B cell (primary cell): ENCODE measurements at regions not wholly inside any gene's neighbourhood (a gene's known extent, or its start where the extent isn't known, plus 50 kb on each side); places are given as distances from the start of the nearest gene placed in this dataset.

Source experiments
- ATAC-seq: fragments of 200-7000 bp; cut with Tn5 transposase; one replicate; pipeline ENCODE4 v1.10.0; 2021; ENCODE audit warnings: low read depth, mild to moderate bottlenecking, moderate number of reproducible peaks, moderate library complexity
- CTCF ChIA-PET: fragments of 350-600 bp; sonication (Branson Sonifier 250); formaldehyde crosslinking; loops from one replicate; lab custom pipeline; 2021; ENCODE audit warnings: antibody characterized with exemption, inconsistent platforms; lab: Charles Lee
- POLR2A ChIA-PET: fragments of 350-600 bp; sonication (Branson Sonifier 250); formaldehyde crosslinking; loops from one replicate; lab custom pipeline; 2021; ENCODE audit warnings: antibody characterized with exemption; lab: Charles Lee
- DNase-seq: peaks from one replicate; pipeline ENCODE4 v3.0.0; 2013
- H2AFZ ChIP-seq: 2 replicates; pipeline ENCODE4 v1.6.1; 2012; ENCODE audit warnings: mild to moderate bottlenecking, low read depth, low read length; ENCODE audit not compliant: insufficient read depth, poor library complexity, severe bottlenecking
- H3K27ac ChIP-seq, 2 donors: 1 replicate in 1 of 2; 2 replicates in 1 of 2; pipeline ENCODE4 v1.5.1; 2012 to 2013; ENCODE audit warnings: low read length in 2 of 2, mild to moderate bottlenecking in 2 of 2, moderate library complexity in 1 of 2
- H3K27me3 ChIP-seq, 4 experiments: fragments of 200-600 bp in 1 of 4; sonication (generic) in 1 of 4; replicated peaks in 1 of 4; 1 replicate in 2 of 4; 2 replicates in 2 of 4; pipeline versions ENCODE4 v1.6.1 to v1.7.0; 2013 to 2016; ENCODE audit warnings: low read length in 3 of 4, mild to moderate bottlenecking in 2 of 4, mixed read lengths in 1 of 4, moderate library complexity in 1 of 4; ENCODE audit not compliant: insufficient read depth in 4 of 4, control insufficient read depth in 3 of 4; ENCODE audit errors: control extremely low read depth in 1 of 4
- H3K36me3 ChIP-seq, 2 experiments: replicated peaks in 1 of 2; 1 replicate in 1 of 2; 2 replicates in 1 of 2; pipeline versions ENCODE4 v1.6.1 to v1.7.1; 2013; ENCODE audit warnings: low read length in 1 of 2; ENCODE audit not compliant: insufficient read depth in 2 of 2, control insufficient read depth in 1 of 2; ENCODE audit errors: control extremely low read depth in 1 of 2, extremely low read depth in 1 of 2
- H3K4me1 ChIP-seq, 2 donors: fragments of 200-600 bp in 1 of 2; sonication (generic) in 1 of 2; 1 replicate in 1 of 2; 2 replicates in 1 of 2; pipeline versions ENCODE4 v1.5.1 to v1.6.1; 2013 to 2017; ENCODE audit warnings: low read length in 2 of 2; ENCODE audit not compliant: control insufficient read depth in 2 of 2, insufficient read depth in 2 of 2
- H3K4me2 ChIP-seq: replicated peaks from 2 replicates; pipeline ENCODE3; 2012; ENCODE audit warnings: mild to moderate bottlenecking, low read depth, low read length; ENCODE audit not compliant: poor library complexity, severe bottlenecking
- H3K4me3 ChIP-seq, 5 experiments: fragments of 200-600 bp in 1 of 5; sonication (generic) in 1 of 5; 1 replicate in 3 of 5; 2 replicates in 2 of 5; pipeline versions ENCODE4 v1.5.1 to v1.7.0; 2011 to 2016; ENCODE audit warnings: low read length in 4 of 5, mild to moderate bottlenecking in 4 of 5, low read depth in 2 of 5, control low read depth in 1 of 5, moderate library complexity in 1 of 5; ENCODE audit not compliant: insufficient read depth in 1 of 5; ENCODE audit errors: control extremely low read depth in 1 of 5, extremely low read depth in 1 of 5
- H3K79me2 ChIP-seq: fragments of 200-600 bp; sonication (generic); one replicate; pipeline ENCODE4 v1.6.0; 2016; ENCODE audit warnings: low read length; ENCODE audit not compliant: control insufficient read depth, insufficient read depth
- H3K9ac ChIP-seq: fragments of 200-600 bp; sonication (generic); 2 replicates; pipeline ENCODE4 v1.6.1; 2017; ENCODE audit warnings: mild to moderate bottlenecking, low read length, moderate library complexity
- H3K9me3 ChIP-seq, 3 donors: one replicate each; pipeline versions ENCODE4 v1.6.1 to v1.7.1; 2013; ENCODE audit warnings: low read length in 2 of 3; ENCODE audit not compliant: control insufficient read depth in 2 of 3, insufficient read depth in 1 of 3; ENCODE audit errors: control extremely low read depth in 1 of 3
- H4K20me1 ChIP-seq: 2 replicates; pipeline ENCODE4 v1.6.0; 2012; ENCODE audit warnings: mild to moderate bottlenecking, low read length; ENCODE audit not compliant: insufficient read depth, control insufficient read depth, poor library complexity, severe bottlenecking
- H3K27ac Mint-ChIP-seq: one replicate; pipeline ENCODE4 v1.8.0; 2021; ENCODE audit warnings: mixed read lengths
- H3K27me3 Mint-ChIP-seq: one replicate; pipeline ENCODE4 v1.8.0; 2021; ENCODE audit warnings: mixed read lengths
- H3K4me1 Mint-ChIP-seq: one replicate; pipeline ENCODE4 v1.8.0; 2021; ENCODE audit warnings: mixed read lengths
- H3K4me3 Mint-ChIP-seq: one replicate; pipeline ENCODE4 v1.8.0; 2021; ENCODE audit warnings: mixed read lengths
- H3K9me3 Mint-ChIP-seq: one replicate; pipeline ENCODE4 v1.8.0; 2022; ENCODE audit warnings: mixed read lengths; ENCODE audit not compliant: insufficient read depth
- CTCF ChIP-seq: fragments of 200-600 bp; IDR thresholded peaks from one replicate; pipeline ENCODE4 v1.8.0; 2022; ENCODE audit warnings: antibody characterized with exemption, mild to moderate bottlenecking
- EZH2 ChIP-seq: IDR thresholded peaks from 2 replicates; pipeline ENCODE4 v1.6.1; 2012; ENCODE audit warnings: borderline replicate concordance, low read depth, mild to moderate bottlenecking, moderate library complexity, low read length; ENCODE audit not compliant: insufficient read depth, poor library complexity, severe bottlenecking
- WGBS: methylation state at CpG from one replicate; pipeline ENCODE4 v1.1.5; 2013; ENCODE audit warnings: missing lambda C conversion rate; ENCODE audit not compliant: insufficient coverage; 5-methylcytosine and 5-hydroxymethylcytosine counted together
- intact Hi-C: fragments of 100-400 bp; cut with micrococcal nuclease; formaldehyde crosslinking; loops from one replicate; pipeline ENCODE4 v1.10.0; 2022

GRCh38 chr2:188022389-188022788, 269.3 kb upstream of the GULP1 start:
- no peaks in the 10 kb centered on the region for H3K27me3 ChIP-seq
- ChIA-PET CTCF (no interaction called here), POLR2A (no interaction called here)
- no peak overlapping the region for H3K4me3 ChIP-seq
- Mint-ChIP-seq H3K27me3 (no peaks in the 10 kb centered on the region), H3K9me3 (no peaks in the 10 kb centered on the region), H3K4me1 (no peaks in the 10 kb centered on the region), H3K4me3 (no peak overlapping the region), H3K27ac (no peak overlapping the region)
- no peak for TF ChIP-seq CTCF
- TF ChIP-seq EZH2: no peak
- DNase-seq (no peak), ATAC-seq (no peak)
- no peak overlapping the region for H2AFZ ChIP-seq
- no CpG with 5 or more reads among the region's 2 CpGs for WGBS
- H3K79me2 ChIP-seq: no peaks in the 10 kb centered on the region
- H3K36me3 ChIP-seq: no peaks in the 10 kb centered on the region
- no peak overlapping the region for H3K4me2 ChIP-seq
- H4K20me1 ChIP-seq: no peaks in the 10 kb centered on the region
- no peak overlapping the region for H3K9ac ChIP-seq
- no peaks in the 10 kb centered on the region for H3K4me1 ChIP-seq
- peaks cover 0 to 11% (median 3%) of the 10 kb centered on the region in 3 donors for H3K9me3 ChIP-seq
- H3K27ac ChIP-seq: no peak overlapping the region
- intact Hi-C loops: no loop called here

DNA sequence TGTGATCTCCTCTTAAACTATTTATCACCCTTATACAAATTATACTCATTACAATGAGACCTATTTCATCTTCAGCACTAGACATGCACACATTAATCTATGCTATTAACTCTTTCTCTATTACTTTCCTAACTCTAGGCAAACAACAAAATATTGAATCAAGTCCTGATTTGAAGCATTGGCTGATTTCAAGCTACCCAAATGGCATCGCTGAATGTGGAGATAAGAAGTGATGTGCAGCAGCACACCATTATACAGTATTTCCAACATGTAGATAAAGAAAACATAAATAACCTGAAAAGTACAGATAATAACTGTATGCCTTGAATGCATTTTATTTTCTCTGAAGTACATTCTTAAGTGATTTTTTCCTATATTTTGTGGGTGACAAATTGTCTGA, 268.6 kb upstream of the GULP1 start:
- Histone ChIP-seq H3K36me3 (no peaks in the 10 kb centered on the region), H3K27ac (no peak overlapping the region), H3K4me1 (no peaks in the 10 kb centered on the region), H2AFZ (no peak overlapping the region), H3K9me3 (peaks cover 0 to 11% (median 3%) of the 10 kb centered on the region in 3 donors), H3K4me2 (no peak overlapping the region), H4K20me1 (no peaks in the 10 kb centered on the region), H3K27me3 (no peaks in the 10 kb centered on the region), H3K79me2 (no peaks in the 10 kb centered on the region), H3K9ac (no peak overlapping the region), H3K4me3 (no peak overlapping the region)
- no CpG with 5 or more reads among the region's 1 CpG for WGBS
- ATAC-seq: no peak
- ChIA-PET CTCF (no interaction called here), POLR2A (no interaction called here)
- H3K9me3 Mint-ChIP-seq: no peaks in the 10 kb centered on the region
- TF ChIP-seq EZH2 (no peak), CTCF (no peak)
- no peak for DNase-seq
- intact Hi-C loops: no loop called here
- no peaks in the 10 kb centered on the region for H3K4me1 Mint-ChIP-seq
- no peak overlapping the region for H3K27ac Mint-ChIP-seq
- H3K4me3 Mint-ChIP-seq: no peak overlapping the region
- H3K27me3 Mint-ChIP-seq: no peaks in the 10 kb centered on the region
